Osteoblast (primary cell): ENCODE measurements at regions not wholly inside any gene's neighbourhood (a gene's known extent, or its start where the extent isn't known, plus 50 kb on each side); places are given as distances from the start of the nearest gene placed in this dataset.
A peak's percentile ranks its signal among the peaks of the same experiment; 100 is the strongest.

ENCODE experiments used
- DNase-seq: peaks from one replicate; pipeline ENCODE4 v3.0.0; 2011; ENCODE audit warnings: low spot score, mixed read lengths; ENCODE audit not compliant: insufficient read length; ENCODE audit errors: missing footprints
- H2AFZ ChIP-seq: 2 replicates; pipeline ENCODE4 v1.6.0; 2011; ENCODE audit warnings: mild to moderate bottlenecking, low read length
- H3K27ac ChIP-seq: 2 replicates; pipeline ENCODE4 v1.5.1; 2011; ENCODE audit warnings: mild to moderate bottlenecking, low read depth, low read length, moderate library complexity
- H3K27me3 ChIP-seq: 2 replicates; pipeline ENCODE4 v1.6.0; 2012; ENCODE audit warnings: mild to moderate bottlenecking, control low read depth, inconsistent platforms, low read length, moderate library complexity; ENCODE audit not compliant: insufficient read depth
- H3K36me3 ChIP-seq: 2 replicates; pipeline ENCODE4 v1.5.1; 2011; ENCODE audit warnings: mild to moderate bottlenecking, low read length, control low read depth, moderate library complexity; ENCODE audit not compliant: insufficient read depth
- H3K4me1 ChIP-seq: 2 replicates; pipeline ENCODE4 v1.5.1; 2011; ENCODE audit warnings: mild to moderate bottlenecking, low read length, control low read depth, moderate library complexity; ENCODE audit not compliant: insufficient read depth
- H3K4me2 ChIP-seq: 2 replicates; pipeline ENCODE4 v1.6.0; 2011; ENCODE audit warnings: mild to moderate bottlenecking, low read length; ENCODE audit not compliant: insufficient read depth
- H3K4me3 ChIP-seq: fragments of 200-600 bp; sonication (generic); 3 replicates; pipeline ENCODE4 v1.5.1; 2012; ENCODE audit warnings: mild to moderate bottlenecking, low read length, inconsistent platforms; ENCODE audit not compliant: insufficient read depth
- H3K79me2 ChIP-seq: 2 replicates; pipeline ENCODE4 v1.6.0; 2012; ENCODE audit warnings: mild to moderate bottlenecking, low read length, control low read depth, inconsistent platforms; ENCODE audit not compliant: insufficient read depth
- H3K9me3 ChIP-seq: 2 replicates; pipeline ENCODE4 v1.5.1; 2011; ENCODE audit warnings: low read depth, low read length, control low read depth
- H4K20me1 ChIP-seq: 2 replicates; pipeline ENCODE4 v1.6.0; 2012; ENCODE audit warnings: mild to moderate bottlenecking, low read length, control low read depth; ENCODE audit not compliant: insufficient read depth
- CTCF ChIP-seq: IDR thresholded peaks from 2 replicates; pipeline ENCODE4 v1.5.1; 2011; ENCODE audit warnings: mild to moderate bottlenecking, low read depth, low read length, moderate library complexity; ENCODE audit errors: extremely low read depth

GRCh38 chr18:21167641-21168377 lies 56.2 kb upstream of the ROCK1 start:
- Histone ChIP-seq H3K79me2 (no peaks in the 10 kb centered on the region), H2AFZ (peak overlapping the region; percentile 0)

GRCh38 chr18:21168880-21169279 lies 57.3 kb upstream of the ROCK1 start:
- Histone ChIP-seq H3K4me3 (no peak overlapping the region), H3K4me1 (peaks cover 10% of the 10 kb centered on the region), H3K79me2 (no peaks in the 10 kb centered on the region), H3K9me3 (no peaks in the 10 kb centered on the region), H4K20me1 (no peaks in the 10 kb centered on the region), H3K27me3 (no peaks in the 10 kb centered on the region), H2AFZ (no peak overlapping the region), H3K4me2 (no peak overlapping the region), H3K27ac (no peak overlapping the region), H3K36me3 (no peaks in the 10 kb centered on the region)
- TF ChIP-seq CTCF, result no peak
- DNase-seq, result peak; percentile 17

More at GRCh38 chr18:21167641-21168377, 56.2 kb upstream of the ROCK1 start:
- H3K4me1 ChIP-seq, result peaks cover 17% of the 10 kb centered on the region
- H3K4me2 ChIP-seq, result no peak overlapping the region
- H3K36me3 ChIP-seq, result no peaks in the 10 kb centered on the region
- H3K27ac ChIP-seq, result no peak overlapping the region
- H3K9me3 ChIP-seq, result no peaks in the 10 kb centered on the region
- H3K4me3 ChIP-seq, result no peak overlapping the region
- H3K27me3 ChIP-seq, result no peaks in the 10 kb centered on the region
- DNase-seq, result no peak
- no peaks in the 10 kb centered on the region for H4K20me1 ChIP-seq
- no peak for TF ChIP-seq CTCF

GRCh38 chr18:21177822-21178221 lies 64.2 kb upstream of the GREB1L start:
- H3K4me3 ChIP-seq, result no peak overlapping the region
- H3K79me2 ChIP-seq, result no peaks in the 10 kb centered on the region
- H3K4me2 ChIP-seq, result no peak overlapping the region
- no peaks in the 10 kb centered on the region for H3K36me3 ChIP-seq
- no peaks in the 10 kb centered on the region for H3K27me3 ChIP-seq
- no peaks in the 10 kb centered on the region for H4K20me1 ChIP-seq
- no peak overlapping the region for H3K27ac ChIP-seq
- H3K4me1 ChIP-seq, result no peaks in the 10 kb centered on the region
- H3K9me3 ChIP-seq, result no peaks in the 10 kb centered on the region
- H2AFZ ChIP-seq, result peak overlapping the region; percentile 43
- no peak for DNase-seq
- no peak for TF ChIP-seq CTCF

- Histone ChIP-seq H4K20me1 (no peaks in the 10 kb centered on the region), H3K36me3 (no peaks in the 10 kb centered on the region), H3K4me1 (no peaks in the 10 kb centered on the region), H3K27ac (no peak overlapping the region), H3K9me3 (no peaks in the 10 kb centered on the region), H2AFZ (peak overlapping the region; percentile 64), H3K4me2 (no peak overlapping the region), H3K79me2 (no peaks in the 10 kb centered on the region), H3K27me3 (no peaks in the 10 kb centered on the region), H3K4me3 (no peak overlapping the region)
- no peak for DNase-seq
- TF ChIP-seq CTCF, result peak; percentile 91
Observed at GRCh38 chr18:21179590-21180220, 62.3 kb upstream of the GREB1L start.
